ENCODE measurements at regions not wholly inside any gene's neighbourhood (a gene's known extent, or its start where the extent isn't known, plus 50 kb on each side); places are given as distances from the start of the nearest gene placed in this dataset.
A peak's percentile ranks its signal among the peaks of the same experiment; 100 is the strongest.

- H3K4me3 ChIP-seq (ENCODE audit: low read length) = no peak overlapping the region
- TF ChIP-seq CTCF (conservative IDR thresholded peaks at IDR 0.05; ENCODE audit: low read length) = no peak
- no peak for DNase-seq (ENCODE audit: low read depth)
Measured at GRCh38 chr1:98400446-98400845, 261.1 kb upstream of the SNX7 start.

- no peak for TF ChIP-seq CTCF (conservative IDR thresholded peaks at IDR 0.05; ENCODE audit: low read length)
- H3K4me3 ChIP-seq (ENCODE audit: low read length) = no peak overlapping the region
- DNase-seq (ENCODE audit: low read depth) = no peak
Measured at GRCh38 chr1:98399218-98399617, 262.3 kb upstream of the SNX7 start.

GRCh38 chr1:98398649-98399048 is 262.9 kb upstream of the SNX7 start:
- no peak overlapping the region for H3K4me3 ChIP-seq (ENCODE audit: low read length)
- peak; percentile 35 for DNase-seq (ENCODE audit: low read depth)
- TF ChIP-seq CTCF (conservative IDR thresholded peaks at IDR 0.05; ENCODE audit: low read length) = no peak

GRCh38 chr1:98398092-98398491 is 263.4 kb upstream of the SNX7 start:
- H3K4me3 ChIP-seq (ENCODE audit: low read length) = no peak overlapping the region
- no peak for DNase-seq (ENCODE audit: low read depth)
- TF ChIP-seq CTCF (conservative IDR thresholded peaks at IDR 0.05; ENCODE audit: low read length) = no peak

GRCh38 chr1:98393719-98394118 is 267.8 kb upstream of the SNX7 start:
- no peak for DNase-seq (ENCODE audit: low read depth)
- no peak overlapping the region for H3K4me3 ChIP-seq (ENCODE audit: low read length)
- no peak for TF ChIP-seq CTCF (conservative IDR thresholded peaks at IDR 0.05; ENCODE audit: low read length)

- DNase-seq (ENCODE audit: low read depth) = no peak
- no peak overlapping the region for H3K4me3 ChIP-seq (ENCODE audit: low read length)
- TF ChIP-seq CTCF (conservative IDR thresholded peaks at IDR 0.05; ENCODE audit: low read length) = no peak
Measured at GRCh38 chr1:98391175-98391574, 270.3 kb upstream of the SNX7 start.

GRCh38 chr1:98389809-98390208 is 271.7 kb upstream of the SNX7 start:
- no peak overlapping the region for H3K4me3 ChIP-seq (ENCODE audit: low read length)
- peak; percentile 82 for DNase-seq (ENCODE audit: low read depth)
- no peak for TF ChIP-seq CTCF (conservative IDR thresholded peaks at IDR 0.05; ENCODE audit: low read length)

All from AG10803 (cell line).